H1 (cell line): ENCODE measurements at regions not wholly inside any gene's neighbourhood (a gene's known extent, or its start where the extent isn't known, plus 50 kb on each side); places are given as distances from the start of the nearest gene placed in this dataset.

Experiments used
- CTCF ChIA-PET: fragments of 300-600 bp; sonication (Branson Sonifier 250); formaldehyde crosslinking; loops from one replicate; lab custom pipeline; 2021; ENCODE audit not compliant: partially characterized antibody; lab: Charles Lee
- POLR2A ChIA-PET: fragments of 300-600 bp; sonication (Branson Sonifier 250); formaldehyde crosslinking; loops from one replicate; lab custom pipeline; 2021; ENCODE audit warnings: inconsistent platforms; ENCODE audit not compliant: partially characterized antibody; lab: Charles Lee
- DNase-seq, 2 experiments: peaks; one replicate each; pipeline versions ENCODE4 v3.0.0 to v3.0.0-alpha.2; 2010 to 2022; ENCODE audit warnings: low spot score in 2 of 2, low read depth in 1 of 2, mixed read lengths in 1 of 2
- FAIRE-seq: peaks from 2 replicates; lab custom pipeline; 2011; peaks lifted over from hg19 to GRCh38; lab: Jason Lieb, UNC
- H2AFZ ChIP-seq: 2 replicates; pipeline ENCODE4 v1.8.1; 2012; ENCODE audit warnings: low read length, inconsistent platforms
- H2AK5ac ChIP-seq: 2 replicates; pipeline ENCODE4 v1.6.1; 2013; ENCODE audit warnings: low read depth, low read length
- H2BK120ac ChIP-seq: replicated peaks from 2 replicates; pipeline ENCODE3; 2013; ENCODE audit warnings: low read depth, low read length, inconsistent platforms
- H2BK12ac ChIP-seq: 2 replicates; pipeline ENCODE4 v1.6.1; 2013; ENCODE audit warnings: low read depth, low read length
- H2BK15ac ChIP-seq: 2 replicates; pipeline ENCODE4 v1.6.1; 2013; ENCODE audit warnings: low read length
- H2BK20ac ChIP-seq: 2 replicates; pipeline ENCODE4 v1.6.1; 2013; ENCODE audit warnings: low read length
- H2BK5ac ChIP-seq: 2 replicates; pipeline ENCODE4 v1.6.1; 2013; ENCODE audit warnings: low read depth, low read length
- H3K14ac ChIP-seq: 2 replicates; pipeline ENCODE4 v1.6.1; 2013; ENCODE audit warnings: inconsistent platforms; ENCODE audit not compliant: insufficient read length
- H3K18ac ChIP-seq: 2 replicates; pipeline ENCODE4 v1.6.1; 2013; ENCODE audit warnings: low read length; ENCODE audit errors: extremely low read depth
- H3K23ac ChIP-seq: 2 replicates; pipeline ENCODE4 v1.6.1; 2013; ENCODE audit warnings: inconsistent platforms; ENCODE audit not compliant: insufficient read length
- H3K23me2 ChIP-seq: 2 replicates; pipeline ENCODE4 v1.6.1; 2013; ENCODE audit warnings: low read depth, low read length
- H3K27ac ChIP-seq: 2 replicates; pipeline ENCODE4 v1.6.1; 2011; ENCODE audit warnings: low read depth, low read length, inconsistent platforms
- H3K27me3 ChIP-seq, 4 experiments: replicated peaks in 1 of 4; 1 replicate in 1 of 4; 2 replicates in 3 of 4; pipeline versions ENCODE4 v1.6.1 to v1.8.1; 2011 to 2013; ENCODE audit warnings: low read length in 3 of 4, mild to moderate bottlenecking in 3 of 4, inconsistent platforms in 2 of 4, mixed read lengths in 2 of 4, moderate library complexity in 1 of 4; ENCODE audit not compliant: control insufficient read depth in 3 of 4, insufficient read depth in 3 of 4; ENCODE audit errors: extremely low read depth in 1 of 4
- H3K36me3 ChIP-seq, 4 experiments: 2 replicates each; pipeline versions ENCODE4 v1.6.1 to v1.8.1; 2011 to 2013; ENCODE audit warnings: mild to moderate bottlenecking in 4 of 4, low read length in 3 of 4, moderate library complexity in 2 of 4, control low read depth in 1 of 4, inconsistent platforms in 1 of 4; ENCODE audit not compliant: insufficient read depth in 4 of 4, control insufficient read depth in 2 of 4
- H3K4ac ChIP-seq: replicated peaks from 2 replicates; pipeline ENCODE3; 2013; ENCODE audit warnings: low read length, low read depth, mixed read lengths, inconsistent platforms; ENCODE audit not compliant: insufficient read length
- H3K4me1 ChIP-seq, 4 experiments: replicated peaks in 1 of 4; 1 replicate in 1 of 4; 2 replicates in 3 of 4; pipeline versions ENCODE4 v1.6.1 to v1.8.1; 2011 to 2013; ENCODE audit warnings: low read length in 3 of 4, inconsistent platforms in 2 of 4, mixed read lengths in 1 of 4; ENCODE audit not compliant: insufficient read depth in 4 of 4, control insufficient read depth in 3 of 4
- H3K4me2 ChIP-seq, 2 experiments: 2 replicates each; pipeline versions ENCODE4 v1.6.1 to v1.8.1; 2011 to 2013; ENCODE audit warnings: low read depth in 2 of 2, low read length in 2 of 2, control low read depth in 1 of 2, inconsistent platforms in 1 of 2, mild to moderate bottlenecking in 1 of 2; ENCODE audit not compliant: insufficient read depth in 1 of 2
- H3K4me3 ChIP-seq, 4 experiments: fragments of 200-600, 300-600 bp in 1 of 4; sonication (generic), shearing (Covaris generic), sonication (Bioruptor Twin) in 1 of 4; 2 replicates each; pipeline versions ENCODE4 v1.5.1 to v1.8.1; 2011 to 2016; ENCODE audit warnings: low read length in 4 of 4, low read depth in 3 of 4, control low read depth in 2 of 4, inconsistent platforms in 2 of 4, mild to moderate bottlenecking in 2 of 4, mixed read lengths in 1 of 4, moderate library complexity in 1 of 4; ENCODE audit not compliant: insufficient read depth in 2 of 4; ENCODE audit errors: extremely low read depth in 1 of 4
- H3K56ac ChIP-seq: replicated peaks from 2 replicates; pipeline ENCODE3; 2013; ENCODE audit warnings: low read depth, mild to moderate bottlenecking, mixed read lengths, low read length, inconsistent platforms; ENCODE audit not compliant: insufficient read length
- H3K79me1 ChIP-seq: 2 replicates; pipeline ENCODE4 v1.6.1; 2013; ENCODE audit warnings: low read depth, low read length, control low read depth
- H3K79me2 ChIP-seq, 2 experiments: 2 replicates each; pipeline versions ENCODE4 v1.6.1 to v1.8.1; 2012 to 2013; ENCODE audit warnings: low read length in 2 of 2, mild to moderate bottlenecking in 2 of 2, inconsistent platforms in 1 of 2; ENCODE audit not compliant: insufficient read depth in 2 of 2, control insufficient read depth in 1 of 2
- H3K9ac ChIP-seq, 4 experiments: replicated peaks in 1 of 4; 1 replicate in 1 of 4; 2 replicates in 3 of 4; pipeline versions ENCODE4 v1.6.1 to v1.8.1; 2011 to 2013; ENCODE audit warnings: low read depth in 3 of 4, low read length in 3 of 4, control low read depth in 2 of 4, mild to moderate bottlenecking in 2 of 4, moderate library complexity in 2 of 4, inconsistent platforms in 1 of 4; ENCODE audit errors: extremely low read depth in 1 of 4
- H3K9me3 ChIP-seq, 2 experiments: 2 replicates each; pipeline versions ENCODE4 v1.6.1 to v1.8.1; 2012 to 2013; ENCODE audit warnings: mild to moderate bottlenecking in 2 of 2, moderate library complexity in 2 of 2, control low read depth in 1 of 2, inconsistent platforms in 1 of 2, low read depth in 1 of 2, low read length in 1 of 2, mixed read lengths in 1 of 2; ENCODE audit not compliant: insufficient read depth in 2 of 2
- H4K20me1 ChIP-seq, 2 experiments: replicated peaks in 1 of 2; 2 replicates each; pipeline versions ENCODE3 to v1.8.1; 2011 to 2013; ENCODE audit warnings: inconsistent platforms in 2 of 2, low read length in 2 of 2, mild to moderate bottlenecking in 1 of 2; ENCODE audit not compliant: insufficient read depth in 2 of 2, control insufficient read depth in 1 of 2
- H4K5ac ChIP-seq: 2 replicates; pipeline ENCODE4 v1.6.1; 2013; ENCODE audit warnings: low read length, low read depth, mixed read lengths, inconsistent platforms; ENCODE audit not compliant: insufficient read length
- H4K8ac ChIP-seq: 2 replicates; pipeline ENCODE4 v1.8.0; 2013; ENCODE audit warnings: mild to moderate bottlenecking, moderate library complexity, low read length, inconsistent platforms; ENCODE audit not compliant: insufficient read depth; ENCODE audit errors: extremely low read depth
- H4K91ac ChIP-seq: replicated peaks from 2 replicates; pipeline ENCODE3; 2013; ENCODE audit warnings: low read length, mixed read lengths, inconsistent platforms; ENCODE audit not compliant: insufficient read length
- CHD2 ChIP-seq: IDR thresholded peaks from 2 replicates; pipeline ENCODE4 v1.6.1; 2012; ENCODE audit warnings: low read length, improper control_type of control experiment
- CTCF ChIP-seq, 3 experiments: IDR thresholded peaks; 1 replicate in 2 of 3; 2 replicates in 1 of 3; pipeline versions ENCODE4 v1.5.1 to v1.6.1; 2011; ENCODE audit warnings: low read length in 3 of 3, mild to moderate bottlenecking in 3 of 3, inconsistent platforms in 2 of 3, low read depth in 1 of 3, moderate library complexity in 1 of 3; ENCODE audit not compliant: insufficient read depth in 1 of 3; ENCODE audit errors: control extremely low read depth in 1 of 3
- FOSL1 ChIP-seq: IDR thresholded peaks from 2 replicates; pipeline ENCODE4 v1.6.1; 2011; ENCODE audit warnings: mild to moderate bottlenecking, low read depth, low read length, moderate library complexity; ENCODE audit not compliant: insufficient read depth
- KDM1A ChIP-seq: fragments of 200-600, 300-600 bp; sonication (generic); IDR thresholded peaks from 2 replicates; pipeline ENCODE4 v1.7.1; 2016; ENCODE audit warnings: mild to moderate bottlenecking, low read length, borderline replicate concordance
- MAX ChIP-seq: IDR thresholded peaks from 2 replicates; pipeline ENCODE4 v1.6.1; 2012; ENCODE audit warnings: inconsistent platforms
- NANOG ChIP-seq: IDR thresholded peaks from 2 replicates; pipeline ENCODE4 v1.6.1; 2011; ENCODE audit warnings: low read length, low read depth, mild to moderate bottlenecking, inconsistent platforms; ENCODE audit not compliant: insufficient read depth, poor library complexity, severe bottlenecking
- POU5F1 ChIP-seq: IDR thresholded peaks from 2 replicates; pipeline ENCODE4 v1.6.1; 2011; ENCODE audit warnings: low read depth, mild to moderate bottlenecking, low read length, moderate library complexity
- RAD21 ChIP-seq, 2 experiments: IDR thresholded peaks in 1 of 2; conservative IDR thresholded peaks in 1 of 2; 2 replicates each; pipeline ENCODE4 v1.6.1; 2011; ENCODE audit warnings: low read depth in 2 of 2, low read length in 2 of 2, improper control_type of control experiment in 1 of 2, inconsistent platforms in 1 of 2, mild to moderate bottlenecking in 1 of 2, moderate library complexity in 1 of 2
- RBBP5 ChIP-seq: IDR thresholded peaks from 2 replicates; pipeline ENCODE4 v1.7.1; 2012; ENCODE audit warnings: low read depth, mild to moderate bottlenecking, inconsistent platforms, low read length, moderate library complexity, borderline replicate concordance
- YY1 ChIP-seq: IDR thresholded peaks from 2 replicates; pipeline ENCODE4 v1.6.1; 2011; ENCODE audit warnings: low read depth, mild to moderate bottlenecking, low read length
- WGBS, 2 experiments: shearing (Covaris generic) in 1 of 2; methylation state at CpG; one replicate each; pipeline versions ENCODE4 v1.1.6 to v1.1.7; 2013 to 2015; ENCODE audit warnings: low lambda C conversion rate in 2 of 2, mixed read lengths in 2 of 2, inconsistent platforms in 1 of 2, low coverage in 1 of 2, missing lambda C conversion rate in 1 of 2; ENCODE audit not compliant: insufficient replicate concordance in 2 of 2, insufficient coverage in 1 of 2, insufficient read length in 1 of 2; ENCODE audit errors: extremely low coverage in 1 of 2, missing lambda C conversion rate in 1 of 2; 5-methylcytosine and 5-hydroxymethylcytosine counted together

GRCh38 chr6:94636780-94637385 lies 940.5 kb upstream of the MANEA start:
- Histone ChIP-seq H3K23ac (no peak overlapping the region), H2BK15ac (no peak overlapping the region), H2BK12ac (no peak overlapping the region), H2BK5ac (no peak overlapping the region), H4K8ac (no peak overlapping the region), H3K4me3 (no peak overlapping the region), H3K36me3 (no peaks in the 10 kb centered on the region), H4K5ac (no peak overlapping the region), H2AFZ (0 out of 2 replicates have a peak overlapping the region, but pooled peaks have one; percentile 16), H3K9ac (no peak overlapping the region), H3K79me2 (no peaks in the 10 kb centered on the region), H3K4me1 (no peaks in the 10 kb centered on the region), H3K9me3 (no peaks in the 10 kb centered on the region), H3K79me1 (no peaks in the 10 kb centered on the region), H2BK120ac (no peak overlapping the region), H4K20me1 (no peaks in the 10 kb centered on the region), H2BK20ac (no peak overlapping the region), H3K4me2 (no peak overlapping the region), H3K4ac (no peak overlapping the region), H3K18ac (no peak overlapping the region), H3K27me3 (no peaks in the 10 kb centered on the region), H3K27ac (no peak overlapping the region), H3K23me2 (no peaks in the 10 kb centered on the region), H4K91ac (no peak overlapping the region), H2AK5ac (no peak overlapping the region), H3K56ac (no peak overlapping the region), H3K14ac (no peak overlapping the region)
- CTCF ChIA-PET, result interaction anchor here (0.6 to 2.6 kb wide), 14 partner anchors 12 to 507 kb away, joined by 3 to 15 read pairs (median 3); no protein-coding TSS in a partner anchor
- FAIRE-seq (peak; percentile 84), DNase-seq (peak in 1 of 2 experiments; percentile 48)
- POLR2A ChIA-PET, result no interaction called here
- WGBS, 2 experiments, result 51% methylated on average over 4 of the region's 4 CpGs; no CpG with 5 or more reads in 1 of the 2 experiments
- TF ChIP-seq FOSL1 (no peak), CTCF (IDR thresholded peaks at IDR 0.05; ENCODE audit: control extremely low read depth in 1 of 3, insufficient read depth in 1 of 3, low read depth in 1 of 3, low read length in 3 of 3) (peak in 2 of 3 experiments; percentile 44 to 56; a peak in 2 of 4 replicates), NANOG (no peak), CHD2 (no peak), YY1 (no peak), MAX (no peak), RAD21 (IDR thresholded peaks at IDR 0.05 in 1 of 2, conservative IDR thresholded peaks at IDR 0.05 in 1 of 2; ENCODE audit: low read depth in 2 of 2, low read length in 2 of 2) (peak; percentile 78 to 83), POU5F1 (no peak), RBBP5 (no peak), KDM1A (no peak)
